Body of pancreas (tissue), 4 donors: ENCODE measurements at regions not wholly inside any gene's neighbourhood (a gene's known extent, or its start where the extent isn't known, plus 50 kb on each side); places are given as distances from the start of the nearest gene placed in this dataset.

Source experiments
- CTCF ChIP-seq, 7 experiments: fragments of 450-650 bp in 4 of 7; fragments of 200-600 bp in 3 of 7; sonication (generic) in 3 of 7; IDR thresholded peaks; one replicate each; pipeline ENCODE4 v1.5.1; 2016 to 2019; ENCODE audit warnings: antibody characterized with exemption in 7 of 7
- POLR2A ChIP-seq, 3 donors: fragments of 450-650 bp; IDR thresholded peaks; one replicate each; pipeline ENCODE4 v1.6.1; 2016; ENCODE audit warnings: antibody characterized with exemption in 3 of 3, mild to moderate bottlenecking in 2 of 3

DNA sequence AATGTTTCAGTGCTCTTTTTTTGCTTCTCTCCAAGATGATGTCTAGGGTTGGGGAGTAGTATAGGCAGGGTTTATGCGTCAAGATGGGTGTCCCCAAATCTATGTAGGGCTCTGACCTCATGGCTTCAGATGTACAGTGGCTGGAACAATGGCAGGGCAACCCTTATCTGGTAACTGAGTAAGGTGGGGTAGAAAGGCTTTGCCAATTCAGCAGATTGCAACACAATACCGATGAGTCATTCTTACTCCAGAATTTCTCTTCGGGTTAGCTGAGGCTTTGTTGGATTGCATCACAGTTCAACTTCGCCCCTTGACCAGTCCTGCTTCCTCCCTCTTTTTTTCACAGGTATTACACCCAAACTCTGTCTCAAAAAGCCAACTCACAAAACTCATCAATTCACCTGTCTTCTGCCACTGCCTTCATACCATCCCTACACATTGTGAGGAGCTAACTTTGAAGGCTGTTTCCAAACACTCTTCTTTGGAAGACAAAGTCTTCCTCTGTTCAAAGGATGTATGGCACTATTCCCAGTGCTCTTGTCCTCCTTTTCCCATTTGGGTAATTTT is 190.2 kb upstream of the CNOT2 start:
- TF ChIP-seq CTCF (IDR thresholded peaks at IDR 0.05), result no peak
- no peak for TF ChIP-seq POLR2A (IDR thresholded peaks at IDR 0.05)
